ENCODE measurements at regions not wholly inside any gene's neighbourhood (a gene's known extent, or its start where the extent isn't known, plus 50 kb on each side); places are given as distances from the start of the nearest gene placed in this dataset.

DNA sequence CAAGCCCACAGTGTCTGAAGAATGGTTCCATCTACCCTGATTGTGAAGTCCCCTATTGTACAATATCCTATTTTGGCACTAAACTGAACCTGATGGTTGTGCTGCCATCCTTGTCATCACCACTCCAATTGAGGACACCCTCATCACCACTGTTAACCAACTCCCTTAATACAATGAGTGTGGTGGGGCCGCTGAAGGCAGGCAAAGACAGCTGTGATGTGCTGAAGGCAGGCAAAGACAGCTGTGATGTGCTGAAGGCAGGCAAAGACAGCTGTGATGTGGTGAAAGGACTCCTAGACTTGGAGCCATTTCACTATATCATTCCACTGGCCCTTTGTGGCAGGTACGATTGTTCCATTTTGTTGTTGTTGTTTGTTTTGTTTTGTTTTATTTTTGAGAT lies 481.6 kb downstream of the SOX6 start:
- TF ChIP-seq POLR2A (IDR thresholded peaks at IDR 0.05) = no peak
- TF ChIP-seq, protein P1, sequence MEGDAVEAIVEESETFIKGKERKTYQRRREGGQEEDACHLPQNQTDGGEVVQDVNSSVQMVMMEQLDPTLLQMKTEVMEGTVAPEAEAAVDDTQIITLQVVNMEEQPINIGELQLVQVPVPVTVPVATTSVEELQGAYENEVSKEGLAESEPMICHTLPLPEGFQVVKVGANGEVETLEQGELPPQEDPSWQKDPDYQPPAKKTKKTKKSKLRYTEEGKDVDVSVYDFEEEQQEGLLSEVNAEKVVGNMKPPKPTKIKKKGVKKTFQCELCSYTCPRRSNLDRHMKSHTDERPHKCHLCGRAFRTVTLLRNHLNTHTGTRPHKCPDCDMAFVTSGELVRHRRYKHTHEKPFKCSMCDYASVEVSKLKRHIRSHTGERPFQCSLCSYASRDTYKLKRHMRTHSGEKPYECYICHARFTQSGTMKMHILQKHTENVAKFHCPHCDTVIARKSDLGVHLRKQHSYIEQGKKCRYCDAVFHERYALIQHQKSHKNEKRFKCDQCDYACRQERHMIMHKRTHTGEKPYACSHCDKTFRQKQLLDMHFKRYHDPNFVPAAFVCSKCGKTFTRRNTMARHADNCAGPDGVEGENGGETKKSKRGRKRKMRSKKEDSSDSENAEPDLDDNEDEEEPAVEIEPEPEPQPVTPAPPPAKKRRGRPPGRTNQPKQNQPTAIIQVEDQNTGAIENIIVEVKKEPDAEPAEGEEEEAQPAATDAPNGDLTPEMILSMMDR (IDR thresholded peaks at IDR 0.05) = no peak
